Upper lobe of left lung (tissue), 4 donors: ENCODE measurements at regions not wholly inside any gene's neighbourhood (a gene's known extent, or its start where the extent isn't known, plus 50 kb on each side); places are given as distances from the start of the nearest gene placed in this dataset.

Source experiments
- EP300 ChIP-seq, 4 donors: sonication (generic); formaldehyde crosslinking; IDR thresholded peaks; one replicate each; pipeline ENCODE4 v1.5.1; 2017; ENCODE audit warnings: antibody characterized with exemption in 4 of 4, control low read depth in 2 of 4
- POLR2A ChIP-seq, 4 donors: fragments of 450-650 bp; IDR thresholded peaks; one replicate each; pipeline ENCODE4 v1.5.1; 2016 to 2017; ENCODE audit warnings: antibody characterized with exemption in 4 of 4, mild to moderate bottlenecking in 2 of 4
- TF ChIP-seq, protein P1 (sequence below), 6 experiments: fragments of 450-650 bp in 4 of 6; fragments of 200-600 bp in 2 of 6; sonication (generic) in 2 of 6; IDR thresholded peaks; one replicate each; pipeline ENCODE4 v1.5.1; 2016 to 2019; ENCODE audit warnings: antibody characterized with exemption in 6 of 6

DNA sequence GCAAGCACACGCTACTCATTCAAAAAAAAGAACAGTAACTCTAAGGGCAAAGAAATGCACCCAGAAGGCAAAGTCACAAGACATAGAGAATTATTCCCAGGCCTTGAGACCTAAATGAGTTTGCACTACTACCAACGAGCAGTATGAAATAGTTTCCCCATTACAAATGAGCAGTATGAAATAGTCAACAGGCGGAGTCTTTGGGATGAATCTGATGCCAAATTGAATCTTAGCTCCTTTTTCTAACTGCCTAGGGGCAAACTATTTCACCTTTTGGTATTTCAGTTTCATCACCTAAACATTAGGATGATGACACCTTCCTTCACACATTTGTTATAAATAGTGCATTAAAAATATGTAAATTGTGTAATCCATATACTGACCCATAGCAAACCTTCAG lies 213.0 kb upstream of the FAT4 start:
- TF ChIP-seq, protein P1, sequence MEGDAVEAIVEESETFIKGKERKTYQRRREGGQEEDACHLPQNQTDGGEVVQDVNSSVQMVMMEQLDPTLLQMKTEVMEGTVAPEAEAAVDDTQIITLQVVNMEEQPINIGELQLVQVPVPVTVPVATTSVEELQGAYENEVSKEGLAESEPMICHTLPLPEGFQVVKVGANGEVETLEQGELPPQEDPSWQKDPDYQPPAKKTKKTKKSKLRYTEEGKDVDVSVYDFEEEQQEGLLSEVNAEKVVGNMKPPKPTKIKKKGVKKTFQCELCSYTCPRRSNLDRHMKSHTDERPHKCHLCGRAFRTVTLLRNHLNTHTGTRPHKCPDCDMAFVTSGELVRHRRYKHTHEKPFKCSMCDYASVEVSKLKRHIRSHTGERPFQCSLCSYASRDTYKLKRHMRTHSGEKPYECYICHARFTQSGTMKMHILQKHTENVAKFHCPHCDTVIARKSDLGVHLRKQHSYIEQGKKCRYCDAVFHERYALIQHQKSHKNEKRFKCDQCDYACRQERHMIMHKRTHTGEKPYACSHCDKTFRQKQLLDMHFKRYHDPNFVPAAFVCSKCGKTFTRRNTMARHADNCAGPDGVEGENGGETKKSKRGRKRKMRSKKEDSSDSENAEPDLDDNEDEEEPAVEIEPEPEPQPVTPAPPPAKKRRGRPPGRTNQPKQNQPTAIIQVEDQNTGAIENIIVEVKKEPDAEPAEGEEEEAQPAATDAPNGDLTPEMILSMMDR (IDR thresholded peaks at IDR 0.05): no peak
- no peak for TF ChIP-seq EP300 (IDR thresholded peaks at IDR 0.05)
- TF ChIP-seq POLR2A (IDR thresholded peaks at IDR 0.05): no peak
